GM10266 (cell line): ENCODE measurements at regions not wholly inside any gene's neighbourhood (a gene's known extent, or its start where the extent isn't known, plus 50 kb on each side); places are given as distances from the start of the nearest gene placed in this dataset.
"Not testable (repeated sequence)": the region's sequence is repeated elsewhere in the genome, so short reads cannot be mapped to it uniquely, and the experiment has no call there.

Experiments used
- DNase-seq: peaks from one replicate; pipeline ENCODE4 v3.0.0; 2012; ENCODE audit errors: extremely low spot score
- CTCF ChIP-seq: IDR thresholded peaks from 2 replicates; pipeline ENCODE4 v1.5.1; 2012; ENCODE audit warnings: mild to moderate bottlenecking, low read depth; ENCODE audit not compliant: control insufficient read depth, insufficient read depth; ENCODE audit errors: missing control alignments

- no peak for TF ChIP-seq CTCF
- DNase-seq: no peak
Measured at GRCh38 chr9:103552712-103553111, 541.4 kb upstream of the SMC2 start.

DNA sequence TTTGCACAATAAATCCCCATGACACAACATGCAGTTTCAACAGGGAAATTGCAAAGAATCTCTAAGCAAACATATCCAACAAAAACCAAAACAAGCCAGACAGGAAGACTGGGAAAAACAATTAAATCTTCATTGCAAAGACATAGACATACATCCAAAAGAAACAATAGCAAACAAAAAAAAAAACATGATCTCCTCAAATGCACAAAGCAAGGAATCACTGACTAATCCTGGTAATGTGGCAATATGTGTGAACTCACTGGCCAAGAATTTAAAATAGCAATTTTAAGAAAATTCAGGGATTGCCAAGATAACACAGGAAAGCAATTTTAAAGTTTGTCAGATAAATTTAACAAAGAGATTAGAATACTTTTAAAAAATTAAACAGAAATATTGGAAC lies 520.1 kb upstream of the SMC2 start:
- DNase-seq: no peak
- TF ChIP-seq CTCF: no peak

- no peak for TF ChIP-seq CTCF
- DNase-seq: no peak
Measured at GRCh38 chr9:103586721-103587120, 507.4 kb upstream of the SMC2 start.

GRCh38 chr9:103601287-103601686 lies 492.8 kb upstream of the SMC2 start:
- no peak for TF ChIP-seq CTCF
- no peak for DNase-seq

- DNase-seq: not testable (repeated sequence)
Measured at GRCh38 chr9:103611950-103612349, 482.2 kb upstream of the SMC2 start.

- TF ChIP-seq CTCF: no peak
Measured at GRCh38 chr9:103615994-103616393, 478.1 kb upstream of the SMC2 start.

GRCh38 chr9:103617046-103617445 lies 477.1 kb upstream of the SMC2 start:
- no peak for DNase-seq
- TF ChIP-seq CTCF: no peak

More at GRCh38 chr9:103615994-103616393, 478.1 kb upstream of the SMC2 start:
- no peak for DNase-seq

DNA sequence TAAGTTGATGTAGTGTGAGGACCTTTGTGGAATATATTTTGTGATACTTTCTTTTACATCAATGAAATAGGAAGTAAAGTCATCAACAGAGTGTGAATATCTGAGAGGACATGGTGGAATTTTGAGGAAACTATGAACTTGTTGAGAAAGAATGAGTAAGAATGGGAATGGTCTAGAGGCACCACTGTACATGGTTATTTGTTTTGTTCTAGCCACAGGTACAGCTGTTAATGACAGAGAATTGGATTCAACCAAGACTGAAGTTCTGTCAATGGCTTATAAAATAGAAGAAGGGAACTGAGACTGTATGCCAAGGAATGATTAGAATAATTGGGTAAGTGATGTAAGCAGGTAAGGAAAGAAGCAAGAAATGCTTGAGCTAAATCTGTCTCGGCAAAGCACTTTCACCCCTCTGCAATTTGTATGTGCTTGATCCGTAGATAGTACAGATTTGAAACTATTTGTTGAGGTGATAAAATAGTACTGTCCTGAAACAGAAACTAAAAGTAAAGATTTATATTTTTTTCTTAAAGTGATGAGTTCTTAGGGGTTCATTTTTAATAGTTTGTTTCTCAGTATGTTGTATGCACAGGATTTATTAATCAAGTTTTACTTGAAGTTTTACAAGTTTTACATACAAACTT lies 468.8 kb upstream of the SMC2 start:
- no peak for DNase-seq
- no peak for TF ChIP-seq CTCF
